NB4 (cell line): ENCODE measurements at regions not wholly inside any gene's neighbourhood (a gene's known extent, or its start where the extent isn't known, plus 50 kb on each side); places are given as distances from the start of the nearest gene placed in this dataset.

Experiments
- CTCF ChIP-seq: IDR thresholded peaks from one replicate; pipeline ENCODE4 v1.5.1; 2012; ENCODE audit warnings: low read depth, low read length
- MAX ChIP-seq: IDR thresholded peaks from 2 replicates; pipeline ENCODE4 v1.6.1; 2011; ENCODE audit warnings: low read depth, low read length
- MYC ChIP-seq: IDR thresholded peaks from 2 replicates; pipeline ENCODE4 v1.6.1; 2011; ENCODE audit warnings: low read depth, low read length
- POLR2A ChIP-seq: IDR thresholded peaks from 2 replicates; pipeline ENCODE4 v1.6.1; 2011; ENCODE audit warnings: mild to moderate bottlenecking; ENCODE audit not compliant: insufficient read length; ENCODE audit errors: extremely low read depth

GRCh38 chr10:107847620-107848019, 683.1 kb upstream of the SORCS1 start:
- TF ChIP-seq CTCF: no peak
- TF ChIP-seq POLR2A: no peak
- TF ChIP-seq MAX: no peak
- TF ChIP-seq MYC: no peak
